Aorta (tissue), 5 donors: ENCODE measurements at regions not wholly inside any gene's neighbourhood (a gene's known extent, or its start where the extent isn't known, plus 50 kb on each side); places are given as distances from the start of the nearest gene placed in this dataset.
A peak's percentile ranks its signal among the peaks of the same experiment; 100 is the strongest.
"Not testable (repeated sequence)": the region's sequence is repeated elsewhere in the genome, so short reads cannot be mapped to it uniquely, and the experiment has no call there.

Experiments used
- ATAC-seq: fragments of 200-7000 bp; cut with Tn5 transposase; one replicate; pipeline ENCODE4 v1.9.1; 2022; ENCODE audit warnings: moderate library complexity; ENCODE audit not compliant: low FRiP score
- DNase-seq, 2 donors: peaks; one replicate each; pipeline ENCODE4 v3.0.0-alpha.2; 2020
- H3K27ac ChIP-seq, 2 donors: one replicate each; pipeline ENCODE4 v1.5.1; 2013; ENCODE audit warnings: low read length in 2 of 2, mild to moderate bottlenecking in 2 of 2, moderate library complexity in 2 of 2, control low read depth in 1 of 2, inconsistent platforms in 1 of 2, low read depth in 1 of 2
- H3K27me3 ChIP-seq, 2 donors: one replicate each; pipeline ENCODE4 v1.6.1; 2013; ENCODE audit warnings: control low read depth in 1 of 2, low read length in 1 of 2, mild to moderate bottlenecking in 1 of 2, moderate library complexity in 1 of 2; ENCODE audit not compliant: insufficient read depth in 2 of 2, control insufficient read depth in 1 of 2
- H3K36me3 ChIP-seq, 2 donors: one replicate each; pipeline ENCODE4 v1.6.1; 2013; ENCODE audit warnings: control low read depth in 1 of 2, low read length in 1 of 2, mild to moderate bottlenecking in 1 of 2; ENCODE audit not compliant: insufficient read depth in 2 of 2, control insufficient read depth in 1 of 2
- H3K4me1 ChIP-seq, 2 donors: one replicate each; pipeline ENCODE4 v1.6.1; 2013; ENCODE audit warnings: low read length in 2 of 2, control low read depth in 1 of 2, mild to moderate bottlenecking in 1 of 2, moderate library complexity in 1 of 2; ENCODE audit not compliant: insufficient read depth in 2 of 2, control insufficient read depth in 1 of 2
- H3K4me3 ChIP-seq, 2 donors: one replicate each; pipeline ENCODE4 v1.5.1; 2013; ENCODE audit warnings: low read length in 2 of 2, control low read depth in 1 of 2, mild to moderate bottlenecking in 1 of 2
- H3K9me3 ChIP-seq: one replicate; pipeline ENCODE4 v1.6.1; 2013; ENCODE audit warnings: mild to moderate bottlenecking, low read length; ENCODE audit not compliant: control insufficient read depth
- WGBS, 2 donors: extraction: QIAGEN DNeasy Blood & Tissue Kit; methylation state at CpG; one replicate each; pipeline ENCODE4 v1.1.7; 2013; 5-methylcytosine and 5-hydroxymethylcytosine counted together
- intact Hi-C, 2 donors: fragments of 100-400 bp; cut with DNase I; formaldehyde crosslinking; loops; one replicate each; pipeline versions ENCODE4 v1.14.2 to v1.15.0; 2022
- donor health status: healthy with polysubstance abuse.
- donor health status: Bipolar disorder and iron deficiency.
- donor health status: DM: no; HTN: no; CAD: no.
- donor health status: DM: no; HTN: no; CAD: no.
- donor health status: DM: yes; HTN: yes; CAD: no.

- H3K9me3 ChIP-seq, H3K4me1 ChIP-seq, ATAC-seq, H3K27ac ChIP-seq, intact Hi-C loops, H3K27me3 ChIP-seq, H3K36me3 ChIP-seq, DNase-seq, H3K4me3 ChIP-seq: not testable (repeated sequence)
- 62 to 66% methylated on average over 5 of the region's 5 CpGs for WGBS, 2 donors
Measured at GRCh38 chr1:147103416-147104155, 68.7 kb downstream of the PRKAB2 start.

- intact Hi-C loops = no loop called here
- no peak overlapping the region for H3K4me3 ChIP-seq
- 66 to 77% methylated on average over 6 of the region's 6 CpGs for WGBS, 2 donors
- no peak for ATAC-seq
- H3K36me3 ChIP-seq = no peaks in the 10 kb centered on the region
- no peaks in the 10 kb centered on the region for H3K9me3 ChIP-seq
- no peak overlapping the region for H3K27ac ChIP-seq
- no peaks in the 10 kb centered on the region for H3K4me1 ChIP-seq
- no peaks in the 10 kb centered on the region for H3K27me3 ChIP-seq
- DNase-seq = no peak
Measured at GRCh38 chr1:147099192-147099591, 73.1 kb downstream of the PRKAB2 start.

- H3K4me3 ChIP-seq, DNase-seq, ATAC-seq, H3K27me3 ChIP-seq, H3K9me3 ChIP-seq, H3K27ac ChIP-seq, H3K4me1 ChIP-seq, H3K36me3 ChIP-seq, intact Hi-C loops: not testable (repeated sequence)
- WGBS, 2 donors = 61 to 68% methylated on average over 11 of the region's 11 CpGs
Measured at GRCh38 chr1:147098338-147098973, 73.8 kb downstream of the PRKAB2 start.

GRCh38 chr1:147095691-147096090 lies 76.6 kb downstream of the PRKAB2 start:
- 79 to 82% methylated on average over 4 of the region's 4 CpGs for WGBS, 2 donors
- ATAC-seq = no peak
- Histone ChIP-seq H3K9me3 (no peaks in the 10 kb centered on the region), H3K4me1 (no peaks in the 10 kb centered on the region), H3K27ac (no peak overlapping the region), H3K27me3 (no peaks in the 10 kb centered on the region), H3K4me3 (no peak overlapping the region), H3K36me3 (no peaks in the 10 kb centered on the region)
- DNase-seq = no peak
- intact Hi-C loops = no loop called here

- DNase-seq (no peak), ATAC-seq (no peak)
- H3K9me3 ChIP-seq = no peaks in the 10 kb centered on the region
- no peaks in the 10 kb centered on the region for H3K4me1 ChIP-seq
- intact Hi-C loops = no loop called here
- no peak overlapping the region for H3K4me3 ChIP-seq
- H3K27ac ChIP-seq = no peak overlapping the region
- no peaks in the 10 kb centered on the region for H3K27me3 ChIP-seq
- no peaks in the 10 kb centered on the region for H3K36me3 ChIP-seq
- WGBS, 2 donors = 85 to 90% methylated on average over 2 of the region's 2 CpGs
Measured at GRCh38 chr1:147091801-147092200, 80.5 kb downstream of the PRKAB2 start.

GRCh38 chr1:147089457-147089856 lies 82.8 kb downstream of the PRKAB2 start:
- Histone ChIP-seq H3K27me3 (no peaks in the 10 kb centered on the region), H3K4me1 (no peaks in the 10 kb centered on the region), H3K4me3 (no peak overlapping the region), H3K27ac (no peak overlapping the region), H3K36me3 (no peaks in the 10 kb centered on the region), H3K9me3 (no peaks in the 10 kb centered on the region)
- ATAC-seq (no peak), DNase-seq (no peak)
- WGBS, 2 donors = 16 to 26% methylated on average over 4 of the region's 4 CpGs
- intact Hi-C loops = no loop called here

- ATAC-seq = no peak
Measured at GRCh38 chr1:147086129-147086528, 86.1 kb downstream of the PRKAB2 start.

GRCh38 chr1:147084273-147085096 lies 87.8 kb downstream of the PRKAB2 start:
- Histone ChIP-seq H3K36me3 (no peaks in the 10 kb centered on the region), H3K4me3 (peak overlapping the region; percentile 44 to 61), H3K27ac (no peak overlapping the region), H3K9me3 (no peaks in the 10 kb centered on the region), H3K27me3 (no peaks in the 10 kb centered on the region), H3K4me1 (no peaks in the 10 kb centered on the region)
- ATAC-seq = peak; percentile 80
- WGBS, 2 donors = 1% methylated on average over 50 to 51 of the region's 51 CpGs
- peak; percentile 81 to 90 for DNase-seq
- intact Hi-C loops = no loop called here

More at GRCh38 chr1:147086129-147086528, 86.1 kb downstream of the PRKAB2 start:
- no peaks in the 10 kb centered on the region for H3K36me3 ChIP-seq
- no peak for DNase-seq
- no peaks in the 10 kb centered on the region for H3K4me1 ChIP-seq
- intact Hi-C loops = no loop called here
- no peaks in the 10 kb centered on the region for H3K27me3 ChIP-seq
- H3K27ac ChIP-seq = no peak overlapping the region
- no peaks in the 10 kb centered on the region for H3K9me3 ChIP-seq
- no peak overlapping the region for H3K4me3 ChIP-seq
